ENCODE measurements at regions not wholly inside any gene's neighbourhood (a gene's known extent, or its start where the extent isn't known, plus 50 kb on each side); places are given as distances from the start of the nearest gene placed in this dataset.
"Not testable (repeated sequence)": the region's sequence is repeated elsewhere in the genome, so short reads cannot be mapped to it uniquely, and the experiment has no call there.

DNA sequence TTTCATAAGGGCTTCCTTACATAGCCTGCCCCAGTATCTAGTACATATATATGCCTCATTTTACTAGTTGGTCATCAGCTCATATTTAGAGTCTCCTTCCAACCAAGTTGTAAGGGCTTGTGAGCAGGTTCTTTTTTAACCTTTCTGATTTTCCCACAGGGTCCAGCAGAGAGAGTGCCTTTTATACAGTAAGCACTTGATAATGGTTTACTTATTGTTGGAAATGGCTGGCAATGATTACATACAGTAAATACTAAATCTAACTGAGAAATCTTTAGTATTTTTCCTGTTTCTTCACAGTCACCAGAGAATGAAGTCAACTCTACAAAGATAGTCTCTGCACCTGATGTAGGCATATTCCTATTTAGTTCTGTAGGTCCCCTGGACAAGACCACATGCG is 135.1 kb upstream of the B3GAT2 start:
- no peaks in the 10 kb centered on the region for H3K27me3 ChIP-seq
- ATAC-seq = no peak
- no peaks in the 10 kb centered on the region for H3K9me3 ChIP-seq
- no peaks in the 10 kb centered on the region for H3K4me1 ChIP-seq
- H3K4me3 ChIP-seq = no peak overlapping the region
- TF ChIP-seq, protein P1, sequence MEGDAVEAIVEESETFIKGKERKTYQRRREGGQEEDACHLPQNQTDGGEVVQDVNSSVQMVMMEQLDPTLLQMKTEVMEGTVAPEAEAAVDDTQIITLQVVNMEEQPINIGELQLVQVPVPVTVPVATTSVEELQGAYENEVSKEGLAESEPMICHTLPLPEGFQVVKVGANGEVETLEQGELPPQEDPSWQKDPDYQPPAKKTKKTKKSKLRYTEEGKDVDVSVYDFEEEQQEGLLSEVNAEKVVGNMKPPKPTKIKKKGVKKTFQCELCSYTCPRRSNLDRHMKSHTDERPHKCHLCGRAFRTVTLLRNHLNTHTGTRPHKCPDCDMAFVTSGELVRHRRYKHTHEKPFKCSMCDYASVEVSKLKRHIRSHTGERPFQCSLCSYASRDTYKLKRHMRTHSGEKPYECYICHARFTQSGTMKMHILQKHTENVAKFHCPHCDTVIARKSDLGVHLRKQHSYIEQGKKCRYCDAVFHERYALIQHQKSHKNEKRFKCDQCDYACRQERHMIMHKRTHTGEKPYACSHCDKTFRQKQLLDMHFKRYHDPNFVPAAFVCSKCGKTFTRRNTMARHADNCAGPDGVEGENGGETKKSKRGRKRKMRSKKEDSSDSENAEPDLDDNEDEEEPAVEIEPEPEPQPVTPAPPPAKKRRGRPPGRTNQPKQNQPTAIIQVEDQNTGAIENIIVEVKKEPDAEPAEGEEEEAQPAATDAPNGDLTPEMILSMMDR (IDR thresholded peaks at IDR 0.05) = no peak
- no peak overlapping the region for H3K27ac ChIP-seq
- intact Hi-C loops (cut with DNase I) = no loop called here
- DNase-seq = no peak
- H3K36me3 ChIP-seq = no peaks in the 10 kb centered on the region

DNA sequence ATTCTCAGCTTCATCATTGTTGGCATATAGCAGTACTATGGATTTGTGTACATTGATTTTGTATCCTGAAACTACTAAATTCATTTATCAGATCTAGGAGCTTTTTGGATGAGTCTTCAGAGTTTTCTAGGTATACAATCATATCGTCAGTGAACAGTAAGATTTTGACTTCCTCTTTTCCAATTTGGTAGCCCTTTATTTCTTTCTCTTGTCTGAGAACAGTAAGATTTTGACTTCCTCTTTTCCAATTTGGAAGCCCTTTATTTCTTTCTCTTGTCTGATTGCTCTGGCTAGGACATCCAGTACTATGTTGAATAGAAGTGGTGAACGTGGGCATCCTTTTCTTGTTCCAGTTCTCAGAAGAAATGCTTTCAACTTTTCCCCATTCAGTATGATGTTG is 140.4 kb upstream of the B3GAT2 start:
- H3K27ac ChIP-seq; H3K4me1 ChIP-seq; ATAC-seq; intact Hi-C loops (cut with DNase I); H3K4me3 ChIP-seq; DNase-seq; H3K36me3 ChIP-seq; H3K27me3 ChIP-seq: not testable (repeated sequence)
- peaks cover 0 to 22% of the 10 kb centered on the region in 2 donors for H3K9me3 ChIP-seq

DNA sequence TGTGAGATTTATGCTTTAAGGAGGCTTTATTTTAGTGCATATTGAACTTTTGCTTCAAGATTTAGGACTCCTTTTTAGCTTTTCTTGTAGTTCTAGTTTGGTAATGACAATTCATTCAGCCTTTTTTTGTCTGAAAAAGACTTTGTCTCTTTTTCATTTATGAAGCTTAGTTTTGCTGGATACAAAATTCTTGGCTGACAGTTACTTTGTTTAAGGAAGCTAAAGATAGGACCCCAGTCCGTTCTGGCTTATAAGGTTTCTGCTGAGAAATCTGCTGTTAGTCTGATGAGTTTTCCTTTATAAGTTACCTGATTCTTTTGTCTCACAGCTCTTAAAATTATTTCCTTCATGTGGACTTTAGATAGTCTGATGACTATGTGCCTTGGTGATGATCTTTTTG is 142.8 kb upstream of the B3GAT2 start:
- Histone ChIP-seq H3K4me3 (no peak overlapping the region), H3K27me3 (no peaks in the 10 kb centered on the region), H3K36me3 (no peaks in the 10 kb centered on the region), H3K4me1 (no peaks in the 10 kb centered on the region), H3K9me3 (peaks cover 0 to 22% of the 10 kb centered on the region in 2 donors), H3K27ac (no peak overlapping the region)
- ATAC-seq (no peak), DNase-seq (no peak)
- intact Hi-C loops (cut with DNase I) = no loop called here
- TF ChIP-seq, protein P1 (IDR thresholded peaks at IDR 0.05) = no peak

DNA sequence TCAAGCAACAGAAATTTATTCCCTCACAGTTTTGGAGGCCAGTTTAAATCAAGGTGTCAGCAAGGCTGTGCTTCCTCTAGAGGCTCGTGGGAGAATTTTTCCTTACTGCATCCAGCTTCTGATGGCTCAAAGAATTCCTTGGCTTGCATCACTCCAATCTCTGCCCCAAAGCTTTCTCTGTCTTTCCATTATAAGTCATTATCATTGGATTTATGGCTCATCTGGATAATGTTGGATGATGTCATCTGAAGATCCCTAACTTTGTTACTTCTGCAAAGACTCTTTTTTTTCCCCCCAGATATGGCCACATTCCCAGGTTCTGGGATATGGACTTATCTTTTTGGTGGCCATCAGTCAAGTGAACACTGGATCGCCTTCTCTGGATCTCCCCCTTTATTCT is 146.3 kb upstream of the B3GAT2 start:
- Histone ChIP-seq H3K4me1 (peaks cover 0 to 7% of the 10 kb centered on the region in 2 donors), H3K9me3 (peaks cover 0 to 22% of the 10 kb centered on the region in 2 donors), H3K27me3 (no peaks in the 10 kb centered on the region), H3K4me3 (no peak overlapping the region), H3K36me3 (no peaks in the 10 kb centered on the region), H3K27ac (no peak overlapping the region)
- TF ChIP-seq, protein P1 (IDR thresholded peaks at IDR 0.05) = no peak
- DNase-seq (no peak), ATAC-seq (no peak)
- intact Hi-C loops (cut with DNase I) = no loop called here

DNA sequence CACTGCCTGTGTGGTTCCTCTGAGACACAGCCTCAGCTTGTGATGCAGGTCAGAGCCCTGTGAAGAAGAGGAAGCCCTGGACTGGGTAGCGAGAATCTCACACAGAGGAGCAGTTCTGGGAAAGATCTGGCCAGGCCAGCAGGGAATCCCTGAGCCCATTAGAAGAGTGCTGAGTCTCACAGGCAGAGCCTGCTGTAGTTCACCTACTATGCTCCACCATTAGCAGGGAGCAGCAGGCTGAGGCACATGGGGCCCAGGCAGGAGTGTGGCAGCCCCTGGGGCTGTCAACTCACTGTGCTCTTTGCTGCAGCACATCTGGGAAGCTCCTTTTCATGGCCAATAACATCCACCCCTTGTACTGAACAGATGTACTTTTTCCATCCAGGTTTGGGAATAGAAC is 146.8 kb upstream of the B3GAT2 start:
- intact Hi-C loops (cut with DNase I) = no loop called here
- Histone ChIP-seq H3K36me3 (no peaks in the 10 kb centered on the region), H3K27ac (no peak overlapping the region), H3K27me3 (no peaks in the 10 kb centered on the region), H3K4me3 (no peak overlapping the region), H3K4me1 (peaks cover 0 to 7% of the 10 kb centered on the region in 2 donors), H3K9me3 (peaks cover 0 to 20% of the 10 kb centered on the region in 2 donors)
- TF ChIP-seq, protein P1 (IDR thresholded peaks at IDR 0.05) = no peak
- ATAC-seq = no peak
- no peak for DNase-seq

DNA sequence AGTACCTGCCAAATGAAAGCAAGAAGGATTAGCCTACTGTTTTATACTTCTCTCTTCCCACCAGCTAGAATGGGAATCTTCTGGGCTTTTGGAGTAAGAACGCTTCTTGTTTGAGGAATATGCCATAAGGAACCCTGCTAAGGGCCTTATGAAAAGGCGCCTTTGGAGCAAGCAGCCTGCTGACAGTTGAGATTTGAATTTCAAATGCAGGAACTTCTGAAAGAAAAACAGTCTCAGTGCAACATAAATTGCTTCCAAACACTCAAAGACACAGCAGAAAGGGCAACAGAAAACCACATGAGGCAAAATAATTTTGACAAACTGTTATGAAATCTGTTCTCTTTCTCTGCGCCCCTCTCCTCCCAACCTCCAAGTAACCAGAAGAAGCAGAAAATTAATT is 149.4 kb upstream of the B3GAT2 start:
- Histone ChIP-seq H3K4me3 (no peak overlapping the region), H3K36me3 (no peaks in the 10 kb centered on the region), H3K4me1 (peaks cover 0 to 7% of the 10 kb centered on the region in 2 donors), H3K27me3 (no peaks in the 10 kb centered on the region), H3K27ac (no peak overlapping the region), H3K9me3 (no peaks in the 10 kb centered on the region)
- TF ChIP-seq, protein P1 (IDR thresholded peaks at IDR 0.05) = no peak
- ATAC-seq (no peak), DNase-seq (no peak)
- intact Hi-C loops (cut with DNase I) = no loop called here

Data from left lung (tissue), 4 donors.